HepG2 (cell line): ENCODE measurements at regions not wholly inside any gene's neighbourhood (a gene's known extent, or its start where the extent isn't known, plus 50 kb on each side); places are given as distances from the start of the nearest gene placed in this dataset.

Experiments used
- ATF5 ChIP-seq: sonication (generic); formaldehyde crosslinking; IDR thresholded peaks from 2 replicates; pipeline ENCODE4 v1.4.0; 2020; ENCODE audit warnings: mild to moderate bottlenecking, low read depth, missing genetic modification reagents
- FOXA1 ChIP-seq, 2 experiments: fragments of 450-650 bp in 1 of 2; sonication (generic) in 1 of 2; formaldehyde crosslinking in 1 of 2; IDR thresholded peaks; 2 replicates each; pipeline versions ENCODE4 v1.4.0 to v1.6.1; 2016 to 2020; ENCODE audit warnings: missing genetic modification reagents in 1 of 2
- HBP1 ChIP-seq: IDR thresholded peaks from 2 replicates; pipeline ENCODE4 v1.6.1; 2016; ENCODE audit warnings: low read depth, control low read depth
- HMGA1 ChIP-seq: sonication (generic); formaldehyde crosslinking; conservative IDR thresholded peaks from 2 replicates; pipeline ENCODE4 v1.4.0; 2020; ENCODE audit warnings: missing genetic modification reagents
- LRRFIP1 ChIP-seq: sonication (generic); formaldehyde crosslinking; conservative IDR thresholded peaks from 2 replicates; pipeline ENCODE4 v1.4.0; 2020; ENCODE audit warnings: missing genetic modification reagents
- STAG1 ChIP-seq: sonication (generic); formaldehyde crosslinking; IDR thresholded peaks from 2 replicates; pipeline ENCODE4 v1.4.0; 2020; ENCODE audit warnings: missing genetic modification reagents
- ZBTB8A ChIP-seq: sonication (generic); formaldehyde crosslinking; IDR thresholded peaks from 2 replicates; pipeline ENCODE4 v1.4.0; 2020; ENCODE audit warnings: mild to moderate bottlenecking, low read depth, missing genetic modification reagents, borderline replicate concordance
- ZHX2 ChIP-seq, 2 experiments: sonication (generic) in 1 of 2; formaldehyde crosslinking in 1 of 2; IDR thresholded peaks; 2 replicates each; pipeline versions ENCODE4 v1.6.1 to v1.9.0; 2014 to 2022; ENCODE audit warnings: antibody characterized with exemption in 1 of 2, borderline replicate concordance in 1 of 2, inconsistent platforms in 1 of 2, low read depth in 1 of 2, missing genetic modification reagents in 1 of 2
- ZNF615 ChIP-seq: sonication (generic); formaldehyde crosslinking; IDR thresholded peaks from 2 replicates; pipeline ENCODE4 v1.5.0; 2020; ENCODE audit warnings: mild to moderate bottlenecking, missing genetic modification reagents, borderline replicate concordance
- ZNF773 ChIP-seq: sonication (generic); formaldehyde crosslinking; IDR thresholded peaks from 2 replicates; pipeline ENCODE4 v1.4.0; 2020; ENCODE audit warnings: missing genetic modification reagents, borderline replicate concordance
- ZSCAN30 ChIP-seq: sonication (generic); formaldehyde crosslinking; IDR thresholded peaks from 2 replicates; pipeline ENCODE4 v1.5.0; 2020; ENCODE audit warnings: mild to moderate bottlenecking, missing genetic modification reagents
- TF ChIP-seq, protein P1 (sequence below): sonication (generic); formaldehyde crosslinking; IDR thresholded peaks from 2 replicates; pipeline ENCODE4 v1.8.0; 2022; ENCODE audit warnings: low read depth, missing genetic modification reagents
- TF ChIP-seq, protein P2 (sequence below): sonication (generic); formaldehyde crosslinking; IDR thresholded peaks from 2 replicates; pipeline ENCODE4 v1.5.0; 2020; ENCODE audit warnings: mild to moderate bottlenecking, missing genetic modification reagents, moderate library complexity

DNA sequence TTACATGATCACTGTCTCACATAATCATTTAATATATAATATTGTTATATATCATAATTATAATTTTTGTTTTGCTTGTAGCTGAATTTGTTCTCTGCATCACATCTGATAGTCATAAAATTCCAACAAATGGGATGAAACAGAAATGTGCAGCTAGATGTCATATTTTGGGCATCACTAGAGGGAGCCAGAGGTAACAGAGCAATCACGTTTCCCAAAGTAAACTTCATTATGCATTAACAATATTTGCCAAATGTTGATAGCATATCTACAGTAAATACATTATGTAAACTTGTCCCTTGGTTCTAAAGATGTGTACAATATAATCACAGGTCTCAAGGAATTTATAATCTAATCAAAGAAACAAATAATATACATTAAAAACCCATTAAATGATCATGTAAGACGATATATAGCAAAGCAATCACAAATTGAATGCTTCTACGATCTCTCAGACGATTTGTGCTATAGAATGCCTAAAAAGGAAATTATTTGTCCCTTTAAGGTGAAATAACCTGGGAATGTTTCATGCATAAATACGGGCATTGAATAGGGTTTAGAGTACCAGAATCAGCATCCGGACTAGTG lies 234.2 kb upstream of the MCTP2 start (continued):
- TF ChIP-seq ZHX2 (IDR thresholded peaks at IDR 0.05; ENCODE audit: low read depth) (no peak), ZHX2 (CRISPR knock-in tag; IDR thresholded peaks at IDR 0.05; ENCODE audit: borderline replicate concordance) (no peak), HMGA1 (no peak), ATF5 (CRISPR knock-in tag) (no peak), ZSCAN30 (CRISPR knock-in tag) (no peak), ZNF773 (CRISPR knock-in tag) (no peak), FOXA1 (IDR thresholded peaks at IDR 0.05) (no peak), FOXA1 (CRISPR knock-in tag; IDR thresholded peaks at IDR 0.05) (peak; percentile 73), HBP1 (no peak), ZBTB8A (no peak), STAG1 (CRISPR knock-in tag) (peak; percentile 43; the same call in 1 of the 2 replicates), LRRFIP1 (CRISPR knock-in tag) (no peak), ZNF615 (CRISPR knock-in tag) (no peak)
- TF ChIP-seq, protein P1, sequence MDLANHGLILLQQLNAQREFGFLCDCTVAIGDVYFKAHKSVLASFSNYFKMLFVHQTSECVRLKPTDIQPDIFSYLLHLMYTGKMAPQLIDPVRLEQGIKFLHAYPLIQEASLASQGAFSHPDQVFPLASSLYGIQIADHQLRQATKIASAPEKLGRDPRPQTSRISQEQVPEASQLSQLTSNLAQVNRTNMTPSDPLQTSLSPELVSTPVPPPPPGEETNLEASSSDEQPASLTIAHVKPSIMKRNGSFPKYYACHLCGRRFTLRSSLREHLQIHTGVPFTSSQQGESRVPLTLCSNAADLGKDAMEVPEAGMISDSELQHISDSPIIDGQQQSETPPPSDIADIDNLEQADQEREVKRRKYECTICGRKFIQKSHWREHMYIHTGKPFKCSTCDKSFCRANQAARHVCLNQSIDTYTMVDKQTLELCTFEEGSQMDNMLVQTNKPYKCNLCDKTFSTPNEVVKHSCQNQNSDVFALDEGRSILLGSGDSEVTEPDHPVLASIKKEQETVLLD (CRISPR knock-in tag): no peak
- TF ChIP-seq, protein P2, sequence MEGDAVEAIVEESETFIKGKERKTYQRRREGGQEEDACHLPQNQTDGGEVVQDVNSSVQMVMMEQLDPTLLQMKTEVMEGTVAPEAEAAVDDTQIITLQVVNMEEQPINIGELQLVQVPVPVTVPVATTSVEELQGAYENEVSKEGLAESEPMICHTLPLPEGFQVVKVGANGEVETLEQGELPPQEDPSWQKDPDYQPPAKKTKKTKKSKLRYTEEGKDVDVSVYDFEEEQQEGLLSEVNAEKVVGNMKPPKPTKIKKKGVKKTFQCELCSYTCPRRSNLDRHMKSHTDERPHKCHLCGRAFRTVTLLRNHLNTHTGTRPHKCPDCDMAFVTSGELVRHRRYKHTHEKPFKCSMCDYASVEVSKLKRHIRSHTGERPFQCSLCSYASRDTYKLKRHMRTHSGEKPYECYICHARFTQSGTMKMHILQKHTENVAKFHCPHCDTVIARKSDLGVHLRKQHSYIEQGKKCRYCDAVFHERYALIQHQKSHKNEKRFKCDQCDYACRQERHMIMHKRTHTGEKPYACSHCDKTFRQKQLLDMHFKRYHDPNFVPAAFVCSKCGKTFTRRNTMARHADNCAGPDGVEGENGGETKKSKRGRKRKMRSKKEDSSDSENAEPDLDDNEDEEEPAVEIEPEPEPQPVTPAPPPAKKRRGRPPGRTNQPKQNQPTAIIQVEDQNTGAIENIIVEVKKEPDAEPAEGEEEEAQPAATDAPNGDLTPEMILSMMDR: peak; percentile 49
